ENCODE measurements at regions not wholly inside any gene's neighbourhood (a gene's known extent, or its start where the extent isn't known, plus 50 kb on each side); places are given as distances from the start of the nearest gene placed in this dataset.

DNA sequence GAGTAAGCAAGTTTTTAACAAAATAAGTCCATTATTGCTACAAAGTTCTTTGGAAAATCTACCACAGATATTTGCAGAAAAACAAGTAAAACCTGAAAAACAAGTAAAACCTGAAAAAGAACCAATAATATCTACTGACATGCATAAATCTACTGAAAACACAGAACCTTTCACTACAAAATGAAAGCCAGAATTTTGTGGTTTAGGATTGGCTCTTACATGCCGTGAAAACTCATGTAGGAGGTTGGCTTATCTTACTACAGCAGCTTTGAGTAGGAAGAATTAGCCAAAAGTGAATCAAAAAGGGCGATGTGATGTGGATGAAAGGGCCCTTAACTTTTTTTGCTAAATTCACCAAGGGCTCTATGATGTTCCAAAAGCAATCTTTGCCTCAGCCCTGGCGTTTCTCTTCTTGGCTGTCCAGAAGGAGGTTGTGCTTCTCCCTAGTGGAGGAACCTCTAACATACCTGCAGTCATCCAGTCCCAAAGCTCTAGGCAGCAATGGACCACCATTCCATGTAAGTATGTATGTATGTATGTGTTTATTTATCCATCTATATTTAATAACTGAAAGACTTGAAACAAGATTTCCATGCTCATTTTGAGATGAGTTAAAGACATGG, 93.5 kb upstream of the ZNF804B start:
- TF ChIP-seq, protein P1, sequence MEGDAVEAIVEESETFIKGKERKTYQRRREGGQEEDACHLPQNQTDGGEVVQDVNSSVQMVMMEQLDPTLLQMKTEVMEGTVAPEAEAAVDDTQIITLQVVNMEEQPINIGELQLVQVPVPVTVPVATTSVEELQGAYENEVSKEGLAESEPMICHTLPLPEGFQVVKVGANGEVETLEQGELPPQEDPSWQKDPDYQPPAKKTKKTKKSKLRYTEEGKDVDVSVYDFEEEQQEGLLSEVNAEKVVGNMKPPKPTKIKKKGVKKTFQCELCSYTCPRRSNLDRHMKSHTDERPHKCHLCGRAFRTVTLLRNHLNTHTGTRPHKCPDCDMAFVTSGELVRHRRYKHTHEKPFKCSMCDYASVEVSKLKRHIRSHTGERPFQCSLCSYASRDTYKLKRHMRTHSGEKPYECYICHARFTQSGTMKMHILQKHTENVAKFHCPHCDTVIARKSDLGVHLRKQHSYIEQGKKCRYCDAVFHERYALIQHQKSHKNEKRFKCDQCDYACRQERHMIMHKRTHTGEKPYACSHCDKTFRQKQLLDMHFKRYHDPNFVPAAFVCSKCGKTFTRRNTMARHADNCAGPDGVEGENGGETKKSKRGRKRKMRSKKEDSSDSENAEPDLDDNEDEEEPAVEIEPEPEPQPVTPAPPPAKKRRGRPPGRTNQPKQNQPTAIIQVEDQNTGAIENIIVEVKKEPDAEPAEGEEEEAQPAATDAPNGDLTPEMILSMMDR (IDR thresholded peaks at IDR 0.05; ENCODE audit: extremely low read depth, low read depth, low read length), result no peak

DNA sequence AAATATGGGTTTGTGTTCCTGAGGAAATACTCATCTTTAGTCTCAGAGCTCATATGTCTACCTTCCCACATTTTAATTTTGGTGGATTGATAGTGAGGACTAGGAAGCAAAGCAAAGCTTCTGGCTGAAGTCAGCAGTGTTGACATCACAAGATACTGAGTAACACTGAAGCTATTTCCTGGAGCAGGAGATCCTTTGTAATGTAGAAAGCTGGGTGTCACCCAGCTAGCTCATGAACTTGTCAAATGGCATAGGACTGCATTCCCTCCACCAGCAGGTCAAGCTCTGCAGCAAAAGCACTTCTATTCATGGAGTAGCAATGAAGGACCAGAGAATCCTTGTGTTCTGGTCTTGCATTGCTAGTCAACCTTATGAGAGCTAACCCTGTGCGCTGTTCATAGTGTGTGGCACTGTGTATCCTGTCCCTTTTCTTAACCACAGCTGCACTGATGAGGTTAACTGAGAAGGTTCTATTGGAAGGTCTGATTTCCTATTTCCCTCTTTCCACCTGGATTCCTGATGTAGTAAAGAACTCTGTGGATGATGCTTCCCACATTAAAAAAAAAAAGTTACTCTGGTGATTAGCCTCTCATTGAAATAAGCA, 94.8 kb upstream of the ZNF804B start:
- no peak overlapping the region for H3K27ac ChIP-seq (ENCODE audit: low read depth, low read length)
- no peaks in the 10 kb centered on the region for H3K27me3 ChIP-seq (ENCODE audit: insufficient read depth, low read length)
- H3K4me2 ChIP-seq (ENCODE audit: insufficient read depth, low read length), result no peak overlapping the region
- no peaks in the 10 kb centered on the region for H3K36me3 ChIP-seq (ENCODE audit: insufficient read depth, low read length)
- no peak for DNase-seq (ENCODE audit: insufficient read length, low spot score, missing footprints)
- no peaks in the 10 kb centered on the region for H3K4me1 ChIP-seq (ENCODE audit: insufficient read depth, low read length)
- H2AFZ ChIP-seq (ENCODE audit: low read length), result no peak overlapping the region
- H3K79me2 ChIP-seq (ENCODE audit: insufficient read depth, low read length), result no peaks in the 10 kb centered on the region
- no peaks in the 10 kb centered on the region for H3K9me3 ChIP-seq (ENCODE audit: low read depth, low read length)
- H4K20me1 ChIP-seq (ENCODE audit: insufficient read depth, low read length), result no peaks in the 10 kb centered on the region
- H3K4me3 ChIP-seq (ENCODE audit: insufficient read depth, low read length), result no peak overlapping the region
- TF ChIP-seq, protein P1 (IDR thresholded peaks at IDR 0.05; ENCODE audit: extremely low read depth, low read depth, low read length), result no peak

More for the DNA sequence above, 93.5 kb upstream of the ZNF804B start:
- H3K27me3 ChIP-seq (ENCODE audit: insufficient read depth, low read length), result no peaks in the 10 kb centered on the region
- H4K20me1 ChIP-seq (ENCODE audit: insufficient read depth, low read length), result no peaks in the 10 kb centered on the region
- H3K79me2 ChIP-seq (ENCODE audit: insufficient read depth, low read length), result no peaks in the 10 kb centered on the region
- no peak overlapping the region for H3K27ac ChIP-seq (ENCODE audit: low read depth, low read length)
- no peak overlapping the region for H2AFZ ChIP-seq (ENCODE audit: low read length)
- no peak overlapping the region for H3K4me2 ChIP-seq (ENCODE audit: insufficient read depth, low read length)
- no peaks in the 10 kb centered on the region for H3K4me1 ChIP-seq (ENCODE audit: insufficient read depth, low read length)
- H3K4me3 ChIP-seq (ENCODE audit: insufficient read depth, low read length), result no peak overlapping the region
- no peaks in the 10 kb centered on the region for H3K9me3 ChIP-seq (ENCODE audit: low read depth, low read length)
- H3K36me3 ChIP-seq (ENCODE audit: insufficient read depth, low read length), result no peaks in the 10 kb centered on the region
- DNase-seq (ENCODE audit: insufficient read length, low spot score, missing footprints), result no peak

DNA sequence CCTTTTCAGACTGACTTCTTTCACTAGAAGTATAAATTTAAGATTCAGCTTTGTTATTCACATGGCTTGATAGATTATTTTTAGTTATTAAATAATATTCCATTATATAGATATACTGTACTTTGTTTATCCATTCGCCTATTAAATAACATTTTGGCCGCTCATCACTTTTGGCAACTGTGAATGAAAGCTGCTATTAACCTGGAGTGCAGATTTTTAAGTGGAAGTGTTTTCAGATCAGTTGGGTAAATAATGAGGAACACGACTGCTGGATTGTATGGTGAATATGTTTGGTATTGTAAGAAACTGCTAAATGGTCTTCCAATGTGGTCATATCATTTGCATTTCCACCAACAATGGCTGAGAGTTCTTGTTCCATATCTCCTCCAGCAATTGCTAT, 97.6 kb upstream of the ZNF804B start:
- no peaks in the 10 kb centered on the region for H4K20me1 ChIP-seq (ENCODE audit: insufficient read depth, low read length)
- no peak overlapping the region for H3K4me3 ChIP-seq (ENCODE audit: insufficient read depth, low read length)
- no peaks in the 10 kb centered on the region for H3K36me3 ChIP-seq (ENCODE audit: insufficient read depth, low read length)
- TF ChIP-seq, protein P1 (IDR thresholded peaks at IDR 0.05; ENCODE audit: extremely low read depth, low read depth, low read length), result no peak
- H3K79me2 ChIP-seq (ENCODE audit: insufficient read depth, low read length), result no peaks in the 10 kb centered on the region
- DNase-seq (ENCODE audit: insufficient read length, low spot score, missing footprints), result no peak
- no peaks in the 10 kb centered on the region for H3K9me3 ChIP-seq (ENCODE audit: low read depth, low read length)
- H3K27ac ChIP-seq (ENCODE audit: low read depth, low read length), result no peak overlapping the region
- no peaks in the 10 kb centered on the region for H3K27me3 ChIP-seq (ENCODE audit: insufficient read depth, low read length)
- no peaks in the 10 kb centered on the region for H3K4me1 ChIP-seq (ENCODE audit: insufficient read depth, low read length)
- H3K4me2 ChIP-seq (ENCODE audit: insufficient read depth, low read length), result no peak overlapping the region
- H2AFZ ChIP-seq (ENCODE audit: low read length), result no peak overlapping the region

DNA sequence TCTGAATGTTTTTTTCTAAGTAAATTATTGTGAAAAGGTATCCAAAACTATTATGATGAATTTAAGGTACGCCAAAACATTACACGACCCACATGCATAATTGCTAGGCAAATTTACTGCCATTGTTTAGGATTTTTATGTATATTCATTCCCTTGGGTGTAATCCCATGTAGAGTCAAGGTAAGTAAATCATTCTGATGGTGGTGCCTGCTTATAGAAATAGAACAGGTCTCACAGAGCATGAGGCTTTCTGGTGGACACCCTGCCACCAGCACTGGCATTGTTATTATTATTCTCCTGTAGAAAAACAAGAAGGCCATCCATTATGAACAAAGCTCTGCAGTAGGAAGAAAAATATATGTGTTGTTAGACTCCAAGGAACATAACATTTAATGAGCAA, 111.7 kb upstream of the ZNF804B start:
- DNase-seq (ENCODE audit: insufficient read length, low spot score, missing footprints), result no peak
- Histone ChIP-seq H3K79me2 (ENCODE audit: insufficient read depth, low read length) (no peaks in the 10 kb centered on the region), H3K36me3 (ENCODE audit: insufficient read depth, low read length) (no peaks in the 10 kb centered on the region), H3K4me1 (ENCODE audit: insufficient read depth, low read length) (no peaks in the 10 kb centered on the region), H3K27me3 (ENCODE audit: insufficient read depth, low read length) (no peaks in the 10 kb centered on the region), H3K9me3 (ENCODE audit: low read depth, low read length) (no peaks in the 10 kb centered on the region), H3K4me3 (ENCODE audit: insufficient read depth, low read length) (no peak overlapping the region), H3K4me2 (ENCODE audit: insufficient read depth, low read length) (no peak overlapping the region), H2AFZ (ENCODE audit: low read length) (no peak overlapping the region), H3K27ac (ENCODE audit: low read depth, low read length) (no peak overlapping the region), H4K20me1 (ENCODE audit: insufficient read depth, low read length) (no peaks in the 10 kb centered on the region)
- TF ChIP-seq, protein P1 (IDR thresholded peaks at IDR 0.05; ENCODE audit: extremely low read depth, low read depth, low read length), result no peak

Measured in osteoblast (primary cell).